K562 (cell line): ENCODE measurements at regions not wholly inside any gene's neighbourhood (a gene's known extent, or its start where the extent isn't known, plus 50 kb on each side); places are given as distances from the start of the nearest gene placed in this dataset.

Experiments
- CEBPG ChIP-seq, 3 experiments: fragments of 200-800 bp in 1 of 3; sonication (Bioruptor generic) in 1 of 3; sonication (generic) in 1 of 3; formaldehyde crosslinking in 1 of 3; IDR thresholded peaks in 2 of 3; conservative IDR thresholded peaks in 1 of 3; 2 replicates each; pipeline versions ENCODE4 v1.6.1 to v1.8.0; 2016 to 2022; ENCODE audit warnings: missing compliant biosample characterization in 2 of 3, missing genetic modification characterization in 2 of 3, mild to moderate bottlenecking in 1 of 3, missing genetic modification reagents in 1 of 3
- FOXK1 ChIP-seq: sonication (generic); formaldehyde crosslinking; IDR thresholded peaks from 2 replicates; pipeline ENCODE4 v1.8.0; 2022; ENCODE audit warnings: missing genetic modification reagents, mild to moderate bottlenecking, borderline replicate concordance
- ZNF217 ChIP-seq: sonication (generic); formaldehyde crosslinking; IDR thresholded peaks from 2 replicates; pipeline ENCODE4 v1.8.0; 2022; ENCODE audit warnings: mild to moderate bottlenecking, missing genetic modification reagents
- TF ChIP-seq, protein P1 (sequence below): sonication (generic); formaldehyde crosslinking; IDR thresholded peaks from 2 replicates; pipeline ENCODE4 v1.8.0; 2022; ENCODE audit warnings: mild to moderate bottlenecking, missing genetic modification reagents
- TF ChIP-seq, protein P2 (sequence below): sonication (generic); formaldehyde crosslinking; IDR thresholded peaks from 2 replicates; pipeline ENCODE4 v1.5.0; 2020; ENCODE audit warnings: missing genetic modification reagents
- TF ChIP-seq, protein P3 (sequence below), 2 experiments: IDR thresholded peaks; 2 replicates each; pipeline ENCODE4 v1.6.1; 2011; ENCODE audit warnings: borderline replicate concordance in 1 of 2, control low read depth in 1 of 2, low read depth in 1 of 2, low read length in 1 of 2, mild to moderate bottlenecking in 1 of 2, mixed read lengths in 1 of 2, moderate library complexity in 1 of 2; ENCODE audit not compliant: insufficient read depth in 1 of 2, insufficient read length in 1 of 2, poor library complexity in 1 of 2, severe bottlenecking in 1 of 2; ENCODE audit errors: extremely low read depth in 1 of 2

DNA sequence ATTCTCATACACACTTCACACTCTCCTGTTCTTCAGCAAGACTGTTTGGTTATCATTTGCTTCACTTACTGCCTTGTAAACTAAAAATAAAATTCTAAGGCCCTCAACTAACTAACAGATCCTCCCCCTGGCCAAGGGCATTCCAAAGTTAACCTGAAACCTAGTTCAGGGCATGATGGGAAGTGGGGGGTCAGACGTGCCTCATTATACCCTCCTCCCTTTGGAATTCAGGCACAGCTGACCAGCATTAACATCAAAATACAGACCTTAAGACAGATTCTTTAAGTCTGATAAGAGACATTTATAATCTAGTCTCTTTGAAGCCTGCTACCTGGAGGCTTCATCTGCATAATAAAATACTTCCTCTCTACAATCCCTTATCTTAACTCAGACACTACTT, 221.0 kb downstream of the NOL4 start:
- no peak for TF ChIP-seq ZNF217 (CRISPR knock-in tag)
- TF ChIP-seq, protein P1, sequence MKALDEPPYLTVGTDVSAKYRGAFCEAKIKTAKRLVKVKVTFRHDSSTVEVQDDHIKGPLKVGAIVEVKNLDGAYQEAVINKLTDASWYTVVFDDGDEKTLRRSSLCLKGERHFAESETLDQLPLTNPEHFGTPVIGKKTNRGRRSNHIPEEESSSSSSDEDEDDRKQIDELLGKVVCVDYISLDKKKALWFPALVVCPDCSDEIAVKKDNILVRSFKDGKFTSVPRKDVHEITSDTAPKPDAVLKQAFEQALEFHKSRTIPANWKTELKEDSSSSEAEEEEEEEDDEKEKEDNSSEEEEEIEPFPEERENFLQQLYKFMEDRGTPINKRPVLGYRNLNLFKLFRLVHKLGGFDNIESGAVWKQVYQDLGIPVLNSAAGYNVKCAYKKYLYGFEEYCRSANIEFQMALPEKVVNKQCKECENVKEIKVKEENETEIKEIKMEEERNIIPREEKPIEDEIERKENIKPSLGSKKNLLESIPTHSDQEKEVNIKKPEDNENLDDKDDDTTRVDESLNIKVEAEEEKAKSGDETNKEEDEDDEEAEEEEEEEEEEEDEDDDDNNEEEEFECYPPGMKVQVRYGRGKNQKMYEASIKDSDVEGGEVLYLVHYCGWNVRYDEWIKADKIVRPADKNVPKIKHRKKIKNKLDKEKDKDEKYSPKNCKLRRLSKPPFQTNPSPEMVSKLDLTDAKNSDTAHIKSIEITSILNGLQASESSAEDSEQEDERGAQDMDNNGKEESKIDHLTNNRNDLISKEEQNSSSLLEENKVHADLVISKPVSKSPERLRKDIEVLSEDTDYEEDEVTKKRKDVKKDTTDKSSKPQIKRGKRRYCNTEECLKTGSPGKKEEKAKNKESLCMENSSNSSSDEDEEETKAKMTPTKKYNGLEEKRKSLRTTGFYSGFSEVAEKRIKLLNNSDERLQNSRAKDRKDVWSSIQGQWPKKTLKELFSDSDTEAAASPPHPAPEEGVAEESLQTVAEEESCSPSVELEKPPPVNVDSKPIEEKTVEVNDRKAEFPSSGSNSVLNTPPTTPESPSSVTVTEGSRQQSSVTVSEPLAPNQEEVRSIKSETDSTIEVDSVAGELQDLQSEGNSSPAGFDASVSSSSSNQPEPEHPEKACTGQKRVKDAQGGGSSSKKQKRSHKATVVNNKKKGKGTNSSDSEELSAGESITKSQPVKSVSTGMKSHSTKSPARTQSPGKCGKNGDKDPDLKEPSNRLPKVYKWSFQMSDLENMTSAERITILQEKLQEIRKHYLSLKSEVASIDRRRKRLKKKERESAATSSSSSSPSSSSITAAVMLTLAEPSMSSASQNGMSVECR: no peak
- TF ChIP-seq, protein P2, sequence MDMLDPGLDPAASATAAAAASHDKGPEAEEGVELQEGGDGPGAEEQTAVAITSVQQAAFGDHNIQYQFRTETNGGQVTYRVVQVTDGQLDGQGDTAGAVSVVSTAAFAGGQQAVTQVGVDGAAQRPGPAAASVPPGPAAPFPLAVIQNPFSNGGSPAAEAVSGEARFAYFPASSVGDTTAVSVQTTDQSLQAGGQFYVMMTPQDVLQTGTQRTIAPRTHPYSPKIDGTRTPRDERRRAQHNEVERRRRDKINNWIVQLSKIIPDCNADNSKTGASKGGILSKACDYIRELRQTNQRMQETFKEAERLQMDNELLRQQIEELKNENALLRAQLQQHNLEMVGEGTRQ: no peak
- no peak for TF ChIP-seq CEBPG (CRISPR knock-in tag; IDR thresholded peaks at IDR 0.05)
- no peak for TF ChIP-seq CEBPG (tag; conservative IDR thresholded peaks at IDR 0.05 in 1 of 2, IDR thresholded peaks at IDR 0.05 in 1 of 2)
- TF ChIP-seq FOXK1 (CRISPR knock-in tag): no peak
- TF ChIP-seq, protein P3, sequence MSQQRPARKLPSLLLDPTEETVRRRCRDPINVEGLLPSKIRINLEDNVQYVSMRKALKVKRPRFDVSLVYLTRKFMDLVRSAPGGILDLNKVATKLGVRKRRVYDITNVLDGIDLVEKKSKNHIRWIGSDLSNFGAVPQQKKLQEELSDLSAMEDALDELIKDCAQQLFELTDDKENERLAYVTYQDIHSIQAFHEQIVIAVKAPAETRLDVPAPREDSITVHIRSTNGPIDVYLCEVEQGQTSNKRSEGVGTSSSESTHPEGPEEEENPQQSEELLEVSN (IDR thresholded peaks at IDR 0.05; ENCODE audit: borderline replicate concordance in 1 of 2, extremely low read depth in 1 of 2, insufficient read depth in 1 of 2, insufficient read length in 1 of 2, low read depth in 1 of 2, low read length in 1 of 2, poor library complexity in 1 of 2, severe bottlenecking in 1 of 2): no peak
